ENCODE measurements at regions not wholly inside any gene's neighbourhood (a gene's known extent, or its start where the extent isn't known, plus 50 kb on each side); places are given as distances from the start of the nearest gene placed in this dataset.

DNA sequence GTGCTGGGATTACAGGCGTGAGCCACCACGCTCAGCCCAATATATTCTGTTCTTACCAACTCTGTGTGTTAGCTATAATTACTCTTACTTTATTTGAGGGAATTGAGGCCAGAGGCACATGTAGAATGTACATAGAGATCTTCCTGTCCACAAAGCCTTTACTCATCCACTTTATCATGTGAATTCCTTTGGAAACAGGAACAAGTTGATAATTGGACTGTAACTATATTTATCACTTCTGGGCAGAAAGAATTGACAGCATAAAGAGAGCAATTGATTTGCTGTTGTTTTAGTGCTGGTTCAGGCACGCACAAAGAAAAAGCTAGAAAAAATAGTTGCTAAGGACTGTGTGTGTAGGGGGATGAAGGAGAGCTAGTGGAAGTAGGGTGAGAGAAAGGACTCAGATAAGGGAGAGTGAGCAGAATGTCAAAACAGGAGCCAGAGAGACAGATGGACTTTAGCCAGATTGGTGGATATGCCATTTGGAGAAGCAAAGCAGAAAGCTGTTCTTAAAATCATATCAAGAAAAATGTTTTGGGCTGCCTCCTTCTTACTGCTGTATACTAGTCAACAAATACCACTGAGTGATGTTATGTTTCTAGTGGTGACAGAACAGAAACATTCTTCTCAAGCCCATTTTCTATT, 929.8 kb upstream of the CNTN5 start:
- Histone ChIP-seq H3K36me3 (ENCODE audit: control insufficient read depth in 4 of 4, insufficient read depth in 4 of 4, low read length in 3 of 4) (no peaks in the 10 kb centered on the region), H3K27ac (ENCODE audit: insufficient read depth in 1 of 2, low read depth in 1 of 2, low read length in 2 of 2, poor library complexity in 1 of 2, severe bottlenecking in 2 of 2) (no peak overlapping the region), H3K9me3 (ENCODE audit: control extremely low read depth in 1 of 5, control insufficient read depth in 4 of 5, insufficient read depth in 2 of 5, low read depth in 1 of 5, low read length in 4 of 5) (peaks cover 0 to 1% (median 0%) of the 10 kb centered on the region in 5 experiments), H3K27me3 (replicated peaks in 2 of 5; ENCODE audit: control insufficient read depth in 4 of 5, insufficient read depth in 5 of 5, low read length in 4 of 5) (no peaks in the 10 kb centered on the region), H3K4me3 (ENCODE audit: control insufficient read depth in 1 of 7, extremely low read depth in 1 of 7, insufficient read depth in 4 of 7, low read depth in 2 of 7, low read length in 6 of 7) (no peak overlapping the region), H3K4me1 (ENCODE audit: control extremely low read depth in 1 of 4, control insufficient read depth in 4 of 4, insufficient read depth in 4 of 4, low read length in 3 of 4) (no peaks in the 10 kb centered on the region)
- POLR2A ChIA-PET = no interaction called here
- 100% methylated on average over 1 of the region's 3 CpGs for WGBS (ENCODE audit: insufficient coverage)
- DNase-seq = no peak
- CTCF ChIA-PET = no interaction called here

GRCh38 chr11:98099371-98099770, 921.4 kb upstream of the CNTN5 start:
- no peaks in the 10 kb centered on the region for H3K9me3 ChIP-seq (ENCODE audit: control extremely low read depth in 1 of 5, control insufficient read depth in 4 of 5, insufficient read depth in 2 of 5, low read depth in 1 of 5, low read length in 4 of 5)
- H3K27ac ChIP-seq (ENCODE audit: insufficient read depth in 1 of 2, low read depth in 1 of 2, low read length in 2 of 2, poor library complexity in 1 of 2, severe bottlenecking in 2 of 2) = no peak overlapping the region
- H3K4me1 ChIP-seq (ENCODE audit: control extremely low read depth in 1 of 4, control insufficient read depth in 4 of 4, insufficient read depth in 4 of 4, low read length in 3 of 4) = no peaks in the 10 kb centered on the region
- no peaks in the 10 kb centered on the region for H3K27me3 ChIP-seq (replicated peaks in 2 of 5; ENCODE audit: control insufficient read depth in 4 of 5, insufficient read depth in 5 of 5, low read length in 4 of 5)
- H3K4me3 ChIP-seq (ENCODE audit: control insufficient read depth in 1 of 7, extremely low read depth in 1 of 7, insufficient read depth in 4 of 7, low read depth in 2 of 7, low read length in 6 of 7) = no peak overlapping the region
- WGBS (ENCODE audit: insufficient coverage) = no CpG with 5 or more reads among the region's 1 CpG
- H3K36me3 ChIP-seq (ENCODE audit: control insufficient read depth in 4 of 4, insufficient read depth in 4 of 4, low read length in 3 of 4) = no peaks in the 10 kb centered on the region
- ChIA-PET POLR2A (no interaction called here), CTCF (no interaction called here)
- no peak for DNase-seq

DNA sequence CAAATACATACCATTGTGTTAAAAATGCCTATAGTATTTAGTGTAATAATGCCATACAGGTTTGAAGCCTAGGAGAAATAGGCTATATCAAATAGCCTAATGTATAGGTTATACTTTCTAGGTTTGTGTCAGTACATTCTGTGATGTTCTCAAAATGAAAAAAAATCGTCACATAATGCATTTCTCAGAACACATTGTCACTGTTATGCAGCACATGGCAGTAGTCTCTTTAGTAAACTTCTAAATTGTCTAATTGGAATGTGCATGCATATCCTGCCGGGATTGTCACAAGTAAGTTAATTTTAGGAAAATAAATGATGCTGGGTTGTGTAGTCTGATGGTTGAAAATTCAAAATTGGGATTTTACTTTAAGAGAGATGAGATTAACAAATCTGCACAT, 920.1 kb upstream of the CNTN5 start:
- no peak overlapping the region for H3K27ac ChIP-seq (ENCODE audit: insufficient read depth in 1 of 2, low read depth in 1 of 2, low read length in 2 of 2, poor library complexity in 1 of 2, severe bottlenecking in 2 of 2)
- H3K27me3 ChIP-seq (replicated peaks in 2 of 5; ENCODE audit: control insufficient read depth in 4 of 5, insufficient read depth in 5 of 5, low read length in 4 of 5) = no peaks in the 10 kb centered on the region
- no peaks in the 10 kb centered on the region for H3K9me3 ChIP-seq (ENCODE audit: control extremely low read depth in 1 of 5, control insufficient read depth in 4 of 5, insufficient read depth in 2 of 5, low read depth in 1 of 5, low read length in 4 of 5)
- H3K4me3 ChIP-seq (ENCODE audit: control insufficient read depth in 1 of 7, extremely low read depth in 1 of 7, insufficient read depth in 4 of 7, low read depth in 2 of 7, low read length in 6 of 7) = no peak overlapping the region
- no peaks in the 10 kb centered on the region for H3K4me1 ChIP-seq (ENCODE audit: control extremely low read depth in 1 of 4, control insufficient read depth in 4 of 4, insufficient read depth in 4 of 4, low read length in 3 of 4)
- no peak for DNase-seq
- ChIA-PET CTCF (no interaction called here), POLR2A (no interaction called here)
- 100% methylated on average over 1 of the region's 2 CpGs for WGBS (ENCODE audit: insufficient coverage)
- H3K36me3 ChIP-seq (ENCODE audit: control insufficient read depth in 4 of 4, insufficient read depth in 4 of 4, low read length in 3 of 4) = no peaks in the 10 kb centered on the region

GRCh38 chr11:98101329-98101728, 919.4 kb upstream of the CNTN5 start:
- no peak for DNase-seq
- POLR2A ChIA-PET = no interaction called here
- Histone ChIP-seq H3K9me3 (ENCODE audit: control extremely low read depth in 1 of 5, control insufficient read depth in 4 of 5, insufficient read depth in 2 of 5, low read depth in 1 of 5, low read length in 4 of 5) (no peaks in the 10 kb centered on the region), H3K4me1 (ENCODE audit: control extremely low read depth in 1 of 4, control insufficient read depth in 4 of 4, insufficient read depth in 4 of 4, low read length in 3 of 4) (no peaks in the 10 kb centered on the region), H3K36me3 (ENCODE audit: control insufficient read depth in 4 of 4, insufficient read depth in 4 of 4, low read length in 3 of 4) (no peaks in the 10 kb centered on the region), H3K27me3 (replicated peaks in 2 of 5; ENCODE audit: control insufficient read depth in 4 of 5, insufficient read depth in 5 of 5, low read length in 4 of 5) (no peaks in the 10 kb centered on the region), H3K4me3 (ENCODE audit: control insufficient read depth in 1 of 7, extremely low read depth in 1 of 7, insufficient read depth in 4 of 7, low read depth in 2 of 7, low read length in 6 of 7) (no peak overlapping the region), H3K27ac (ENCODE audit: insufficient read depth in 1 of 2, low read depth in 1 of 2, low read length in 2 of 2, poor library complexity in 1 of 2, severe bottlenecking in 2 of 2) (no peak overlapping the region)
- CTCF ChIA-PET = no interaction called here
- WGBS (ENCODE audit: insufficient coverage) = 92% methylated on average over 1 of the region's 1 CpG

DNA sequence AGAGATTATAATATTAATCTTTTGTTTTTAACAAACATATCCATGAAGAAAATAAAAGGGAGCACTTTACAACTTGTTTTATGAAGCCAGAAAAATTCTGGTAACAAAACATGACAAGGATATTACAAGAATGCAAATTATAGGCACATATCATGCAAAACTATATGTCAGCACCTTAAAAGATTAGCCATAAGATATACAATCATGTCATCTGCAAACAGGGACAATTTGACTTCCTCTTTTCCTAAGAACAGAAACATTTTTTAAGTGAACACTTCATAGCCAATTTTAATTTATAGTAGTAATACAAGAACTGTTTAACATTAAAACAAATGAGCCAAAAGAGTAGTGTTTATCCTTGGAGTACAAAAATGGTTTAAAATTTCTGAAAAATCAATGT, 916.5 kb upstream of the CNTN5 start:
- H3K9me3 ChIP-seq (ENCODE audit: control extremely low read depth in 1 of 5, control insufficient read depth in 4 of 5, insufficient read depth in 2 of 5, low read depth in 1 of 5, low read length in 4 of 5) = peaks cover 0 to 4% (median 0%) of the 10 kb centered on the region in 5 experiments
- ChIA-PET CTCF (no interaction called here), POLR2A (no interaction called here)
- no peak overlapping the region for H3K27ac ChIP-seq (ENCODE audit: insufficient read depth in 1 of 2, low read depth in 1 of 2, low read length in 2 of 2, poor library complexity in 1 of 2, severe bottlenecking in 2 of 2)
- no peak overlapping the region for H3K4me3 ChIP-seq (ENCODE audit: control insufficient read depth in 1 of 7, extremely low read depth in 1 of 7, insufficient read depth in 4 of 7, low read depth in 2 of 7, low read length in 6 of 7)
- H3K36me3 ChIP-seq (ENCODE audit: control insufficient read depth in 4 of 4, insufficient read depth in 4 of 4, low read length in 3 of 4) = no peaks in the 10 kb centered on the region
- no peaks in the 10 kb centered on the region for H3K4me1 ChIP-seq (ENCODE audit: control extremely low read depth in 1 of 4, control insufficient read depth in 4 of 4, insufficient read depth in 4 of 4, low read length in 3 of 4)
- DNase-seq = peak in 1 of 3 donors; percentile 8
- no peaks in the 10 kb centered on the region for H3K27me3 ChIP-seq (replicated peaks in 2 of 5; ENCODE audit: control insufficient read depth in 4 of 5, insufficient read depth in 5 of 5, low read length in 4 of 5)

DNA sequence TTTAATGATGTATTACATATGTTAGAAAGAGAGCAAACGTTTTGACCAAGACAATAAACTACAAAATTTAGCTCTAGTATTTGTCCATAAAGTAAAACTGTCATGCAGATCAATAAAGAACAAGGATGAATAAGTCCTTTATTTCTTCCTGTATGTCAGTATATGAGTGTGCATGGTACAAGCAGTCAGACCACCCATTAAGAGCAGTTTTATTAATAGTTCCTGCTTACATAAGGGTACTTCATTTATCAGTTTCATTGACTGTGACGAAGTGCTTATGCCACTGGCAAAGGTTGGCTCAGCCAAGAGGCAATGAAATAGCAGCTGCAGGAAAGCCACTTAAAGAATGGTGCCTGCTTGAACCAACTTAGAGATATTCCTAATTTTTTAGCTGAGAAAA, 913.0 kb upstream of the CNTN5 start:
- WGBS (ENCODE audit: insufficient coverage) = 75% methylated on average over 1 of the region's 2 CpGs
- ChIA-PET CTCF (no interaction called here), POLR2A (no interaction called here)
- Histone ChIP-seq H3K27ac (ENCODE audit: insufficient read depth in 1 of 2, low read depth in 1 of 2, low read length in 2 of 2, poor library complexity in 1 of 2, severe bottlenecking in 2 of 2) (no peak overlapping the region), H3K27me3 (replicated peaks in 2 of 5; ENCODE audit: control insufficient read depth in 4 of 5, insufficient read depth in 5 of 5, low read length in 4 of 5) (no peaks in the 10 kb centered on the region), H3K36me3 (ENCODE audit: control insufficient read depth in 4 of 4, insufficient read depth in 4 of 4, low read length in 3 of 4) (no peaks in the 10 kb centered on the region), H3K9me3 (ENCODE audit: control extremely low read depth in 1 of 5, control insufficient read depth in 4 of 5, insufficient read depth in 2 of 5, low read depth in 1 of 5, low read length in 4 of 5) (peaks cover 0 to 4% (median 0%) of the 10 kb centered on the region in 5 experiments), H3K4me3 (ENCODE audit: control insufficient read depth in 1 of 7, extremely low read depth in 1 of 7, insufficient read depth in 4 of 7, low read depth in 2 of 7, low read length in 6 of 7) (no peak overlapping the region), H3K4me1 (ENCODE audit: control extremely low read depth in 1 of 4, control insufficient read depth in 4 of 4, insufficient read depth in 4 of 4, low read length in 3 of 4) (peaks cover 0 to 3% (median 1%) of the 10 kb centered on the region in 4 experiments)
- DNase-seq = no peak

- H3K27ac ChIP-seq (ENCODE audit: insufficient read depth in 1 of 2, low read depth in 1 of 2, low read length in 2 of 2, poor library complexity in 1 of 2, severe bottlenecking in 2 of 2) = no peak overlapping the region
- WGBS (ENCODE audit: insufficient coverage) = 88% methylated on average over 1 of the region's 5 CpGs
Measured at GRCh38 chr11:98110030-98110429, 910.7 kb upstream of the CNTN5 start.

More at GRCh38 chr11:98110030-98110429, 910.7 kb upstream of the CNTN5 start:
- ChIA-PET CTCF (no interaction called here), POLR2A (no interaction called here)
- Histone ChIP-seq H3K27me3 (replicated peaks in 2 of 5; ENCODE audit: control insufficient read depth in 4 of 5, insufficient read depth in 5 of 5, low read length in 4 of 5) (no peaks in the 10 kb centered on the region), H3K4me1 (ENCODE audit: control extremely low read depth in 1 of 4, control insufficient read depth in 4 of 4, insufficient read depth in 4 of 4, low read length in 3 of 4) (peaks cover 0 to 3% (median 1%) of the 10 kb centered on the region in 4 experiments), H3K36me3 (ENCODE audit: control insufficient read depth in 4 of 4, insufficient read depth in 4 of 4, low read length in 3 of 4) (no peaks in the 10 kb centered on the region), H3K4me3 (ENCODE audit: control insufficient read depth in 1 of 7, extremely low read depth in 1 of 7, insufficient read depth in 4 of 7, low read depth in 2 of 7, low read length in 6 of 7) (no peak overlapping the region), H3K9me3 (ENCODE audit: control extremely low read depth in 1 of 5, control insufficient read depth in 4 of 5, insufficient read depth in 2 of 5, low read depth in 1 of 5, low read length in 4 of 5) (peaks cover 0 to 4% (median 0%) of the 10 kb centered on the region in 5 experiments)
- DNase-seq = no peak

Measured in common myeloid progenitor, CD34-positive (primary cell).